HepG2 (cell line): ENCODE measurements at regions not wholly inside any gene's neighbourhood (a gene's known extent, or its start where the extent isn't known, plus 50 kb on each side); places are given as distances from the start of the nearest gene placed in this dataset.

Source experiments
- ATF5 ChIP-seq: sonication (generic); formaldehyde crosslinking; IDR thresholded peaks from 2 replicates; pipeline ENCODE4 v1.4.0; 2020; ENCODE audit warnings: mild to moderate bottlenecking, low read depth, missing genetic modification reagents
- LCORL ChIP-seq, 2 experiments: fragments of 450-650 bp in 1 of 2; sonication (generic) in 1 of 2; formaldehyde crosslinking in 1 of 2; IDR thresholded peaks; 2 replicates each; pipeline versions ENCODE4 v1.5.0 to v1.6.1; 2017 to 2020; ENCODE audit warnings: antibody characterized with exemption in 1 of 2, missing genetic modification reagents in 1 of 2
- MTF1 ChIP-seq: sonication (generic); formaldehyde crosslinking; IDR thresholded peaks from 2 replicates; pipeline ENCODE4 v1.5.0; 2020; ENCODE audit warnings: missing genetic modification reagents
- NBN ChIP-seq: fragments of 450-650 bp; conservative IDR thresholded peaks from 2 replicates; pipeline ENCODE4 v1.6.1; 2017
- ONECUT2 ChIP-seq: sonication (generic); formaldehyde crosslinking; IDR thresholded peaks from 2 replicates; pipeline ENCODE4 v1.4.0; 2020; ENCODE audit warnings: missing genetic modification reagents
- THAP7 ChIP-seq: sonication (generic); formaldehyde crosslinking; IDR thresholded peaks from 2 replicates; pipeline ENCODE4 v1.8.1; 2023; ENCODE audit warnings: mild to moderate bottlenecking, missing genetic modification reagents
- ZBTB25 ChIP-seq: IDR thresholded peaks from 2 replicates; pipeline ENCODE4 v1.6.1; 2018; ENCODE audit warnings: missing genetic modification reagents
- ZBTB43 ChIP-seq: sonication (generic); formaldehyde crosslinking; conservative IDR thresholded peaks from 2 replicates; pipeline ENCODE4 v1.4.0; 2020; ENCODE audit warnings: missing genetic modification reagents
- ZBTB44 ChIP-seq: sonication (generic); formaldehyde crosslinking; IDR thresholded peaks from 2 replicates; pipeline ENCODE4 v1.4.0; 2020; ENCODE audit warnings: missing genetic modification reagents
- ZNF281 ChIP-seq: sonication (generic); formaldehyde crosslinking; IDR thresholded peaks from 2 replicates; pipeline ENCODE4 v1.4.0; 2020; ENCODE audit warnings: missing genetic modification reagents, borderline replicate concordance
- ZNF292 ChIP-seq: sonication (generic); formaldehyde crosslinking; IDR thresholded peaks from 2 replicates; pipeline ENCODE4 v1.8.1; 2022; ENCODE audit warnings: mild to moderate bottlenecking, low read depth, missing genetic modification reagents, borderline replicate concordance
- ZNF740 ChIP-seq: sonication (generic); formaldehyde crosslinking; IDR thresholded peaks from 2 replicates; pipeline ENCODE4 v1.4.0; 2020; ENCODE audit warnings: missing genetic modification reagents
- ZNF839 ChIP-seq: sonication (generic); formaldehyde crosslinking; IDR thresholded peaks from 2 replicates; pipeline ENCODE4 v1.4.0; 2020; ENCODE audit warnings: missing genetic modification reagents, mild to moderate bottlenecking, borderline replicate concordance
- ZSCAN21 ChIP-seq: sonication (generic); formaldehyde crosslinking; IDR thresholded peaks from 2 replicates; pipeline ENCODE4 v1.8.0; 2022; ENCODE audit warnings: mild to moderate bottlenecking, missing genetic modification reagents, moderate library complexity, borderline replicate concordance

GRCh38 chr4:71120831-71121524 lies 127.5 kb downstream of the DCK start (continued):
- no peak for TF ChIP-seq ZBTB25 (CRISPR knock-in tag)
- TF ChIP-seq ZSCAN21, result no peak
- no peak for TF ChIP-seq ZNF839 (CRISPR knock-in tag)
- no peak for TF ChIP-seq ZNF292 (CRISPR knock-in tag)
- TF ChIP-seq ZBTB43 (CRISPR knock-in tag), result no peak
- TF ChIP-seq ATF5 (CRISPR knock-in tag), result no peak
- no peak for TF ChIP-seq LCORL (IDR thresholded peaks at IDR 0.05)
- TF ChIP-seq LCORL (CRISPR knock-in tag; IDR thresholded peaks at IDR 0.05), result no peak
- TF ChIP-seq MTF1, result no peak
- no peak for TF ChIP-seq THAP7
- TF ChIP-seq ZNF740 (CRISPR knock-in tag), result no peak
- no peak for TF ChIP-seq ONECUT2 (CRISPR knock-in tag)
- TF ChIP-seq ZNF281 (CRISPR knock-in tag), result no peak
- TF ChIP-seq ZBTB44 (CRISPR knock-in tag), result no peak
- TF ChIP-seq NBN, result no peak
